NCI-H82 (cell line): ENCODE measurements at regions not wholly inside any gene's neighbourhood (a gene's known extent, or its start where the extent isn't known, plus 50 kb on each side); places are given as distances from the start of the nearest gene placed in this dataset.
A peak's percentile ranks its signal among the peaks of the same experiment; 100 is the strongest.
"Not testable (repeated sequence)": the region's sequence is repeated elsewhere in the genome, so short reads cannot be mapped to it uniquely, and the experiment has no call there.

Source experiments
- DNase-seq: peaks from one replicate; lab custom pipeline; 2025; lab: John Stamatoyannopoulos, UW

DNA sequence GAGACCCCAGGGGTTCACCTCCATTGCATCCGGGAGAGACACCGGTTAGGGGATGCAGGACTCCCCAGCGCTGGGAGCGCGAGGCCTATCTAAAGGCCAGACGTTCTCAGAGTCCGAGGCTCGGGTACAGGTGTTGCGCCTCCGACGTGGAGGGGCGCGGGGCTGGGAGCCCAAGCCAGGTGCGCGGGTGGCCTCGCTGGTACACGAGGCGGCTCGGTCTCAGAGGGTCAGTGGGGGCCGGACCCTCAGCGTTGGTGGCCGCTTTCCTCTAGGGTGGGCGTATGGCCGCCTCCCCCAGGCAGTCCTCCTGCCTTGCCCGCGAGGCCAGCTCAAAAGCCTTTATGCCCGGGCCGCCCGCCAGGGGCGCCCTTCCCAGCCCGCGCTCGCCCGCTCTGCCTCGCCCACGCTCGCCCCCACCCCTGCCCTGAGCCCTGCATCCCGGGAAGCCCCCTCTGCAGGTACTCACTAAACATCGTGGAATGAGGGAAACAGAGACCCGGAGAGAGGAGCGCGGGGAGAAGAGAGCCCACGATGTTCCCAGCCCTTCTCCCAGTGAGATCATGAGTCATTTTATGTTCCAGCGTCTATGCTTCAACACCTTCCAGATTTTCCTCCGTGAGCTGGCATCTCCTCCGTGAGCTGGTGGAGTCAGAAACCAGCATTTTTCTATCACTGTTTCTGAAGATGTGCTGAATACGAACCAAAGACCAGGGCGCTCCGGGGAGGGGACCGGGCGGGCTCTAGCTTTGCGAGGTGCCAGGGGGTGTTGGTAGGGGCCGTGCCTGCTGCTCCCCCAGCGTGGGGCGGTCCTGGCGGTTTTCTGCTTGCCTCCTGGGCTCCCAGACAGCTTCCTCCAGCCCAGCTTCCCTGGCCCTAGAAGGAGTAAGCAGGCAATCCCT lies 73.8 kb downstream of the DIO3 start:
- no peak for DNase-seq

DNA sequence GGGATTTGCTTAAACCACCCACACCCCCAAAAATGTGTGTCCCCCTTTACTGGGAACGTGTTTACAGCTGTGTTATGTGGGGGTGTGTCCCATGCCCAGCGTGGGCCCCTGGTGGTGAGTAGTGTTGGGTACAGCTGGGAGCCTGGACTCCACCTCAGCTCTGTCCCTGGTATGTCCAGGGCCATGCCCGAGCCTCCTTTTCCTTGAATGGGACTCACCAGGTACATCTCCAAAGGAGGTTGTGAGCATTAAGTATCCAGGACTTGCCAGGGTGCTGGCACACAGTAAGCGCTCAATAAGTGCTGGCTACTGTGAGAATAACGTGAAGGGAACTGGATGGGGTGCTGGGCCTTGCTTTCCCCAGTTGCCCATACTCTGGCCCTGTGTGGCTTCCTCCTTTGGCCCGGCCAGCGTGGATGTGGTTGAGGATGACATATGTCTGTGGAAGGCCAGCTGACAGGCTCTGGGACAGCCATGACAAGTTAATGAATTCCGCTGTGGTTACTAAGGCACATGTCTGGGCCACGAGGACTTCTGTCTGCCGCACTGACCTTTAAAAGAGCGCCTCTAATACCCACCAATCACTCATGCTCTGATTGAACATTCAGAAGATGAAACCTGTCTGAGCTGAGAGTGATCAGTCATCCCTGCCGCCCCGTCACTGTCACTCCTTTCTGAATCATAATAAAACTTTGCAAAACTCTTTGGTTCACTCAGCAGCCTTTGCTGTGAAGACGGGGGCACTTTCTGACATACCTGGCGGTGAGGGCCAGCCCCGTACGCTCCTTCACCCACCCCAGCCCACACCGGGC lies 74.7 kb downstream of the DIO3 start:
- DNase-seq = no peak

DNA sequence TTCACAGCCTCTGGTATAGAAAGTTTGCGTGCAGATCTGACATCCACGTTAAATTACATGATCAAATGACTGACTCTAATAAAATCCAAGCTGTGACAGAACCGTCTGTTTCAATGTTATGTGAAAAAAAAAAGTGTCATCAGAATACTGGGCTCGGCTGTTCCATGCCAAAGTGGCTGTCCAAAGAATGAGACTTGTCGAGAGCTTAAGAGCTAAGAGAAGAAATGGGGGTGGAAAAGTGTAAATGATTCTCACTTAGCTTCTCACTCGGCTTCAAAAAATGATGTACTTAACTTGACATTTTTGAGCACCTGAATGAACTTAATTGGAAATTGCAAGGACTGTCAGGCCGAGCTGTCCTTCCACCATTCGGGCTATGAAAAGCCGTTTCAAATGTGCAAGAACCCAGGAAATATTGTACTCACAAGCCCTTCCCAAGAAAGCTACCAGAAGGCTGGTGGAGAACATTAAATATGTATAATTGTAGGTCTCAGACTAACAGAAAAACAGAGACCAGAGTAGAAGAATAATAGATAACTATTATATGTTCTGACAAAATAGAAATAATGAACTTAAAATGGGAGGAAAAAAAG lies 78.0 kb downstream of the DIO3 start:
- DNase-seq = no peak

DNA sequence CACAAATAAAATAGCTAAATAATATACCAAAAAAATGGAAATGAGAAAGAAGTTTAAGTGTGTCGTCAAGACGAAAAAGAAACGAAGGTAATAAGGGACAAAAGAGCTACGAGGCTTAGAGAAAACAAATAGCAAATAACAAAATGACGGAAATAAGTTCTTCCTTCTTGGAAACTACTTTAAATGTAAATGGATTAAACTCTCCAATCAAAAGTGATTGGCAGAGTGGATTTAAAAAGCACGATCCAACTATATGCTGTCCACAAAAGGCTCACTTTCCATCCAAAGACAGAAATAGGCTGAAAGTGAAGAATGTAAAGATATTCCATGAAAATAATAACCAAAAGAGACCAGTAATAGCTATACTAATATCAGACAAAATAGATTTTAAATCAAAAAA lies 82.4 kb downstream of the DIO3 start:
- no peak for DNase-seq

DNA sequence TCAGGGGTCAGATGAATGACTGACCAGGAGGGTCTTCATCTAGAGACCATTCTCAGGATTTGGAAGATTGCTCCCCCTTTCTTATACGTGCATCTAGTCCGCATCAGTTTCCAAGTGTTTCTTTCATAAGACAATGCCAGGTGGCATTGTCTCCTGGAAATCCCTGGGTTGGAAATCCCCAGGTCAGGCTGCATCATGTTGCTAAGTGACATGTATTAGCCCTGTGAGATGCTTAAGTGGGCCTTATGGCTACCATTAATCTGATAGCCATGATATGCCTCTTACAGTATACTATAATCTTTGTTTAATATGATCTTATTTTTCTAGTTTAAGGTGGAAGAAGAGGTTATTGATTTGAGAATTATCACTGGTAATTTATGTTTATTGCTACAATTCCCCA lies 92.8 kb downstream of the DIO3 start:
- peak; percentile 47 for DNase-seq

DNA sequence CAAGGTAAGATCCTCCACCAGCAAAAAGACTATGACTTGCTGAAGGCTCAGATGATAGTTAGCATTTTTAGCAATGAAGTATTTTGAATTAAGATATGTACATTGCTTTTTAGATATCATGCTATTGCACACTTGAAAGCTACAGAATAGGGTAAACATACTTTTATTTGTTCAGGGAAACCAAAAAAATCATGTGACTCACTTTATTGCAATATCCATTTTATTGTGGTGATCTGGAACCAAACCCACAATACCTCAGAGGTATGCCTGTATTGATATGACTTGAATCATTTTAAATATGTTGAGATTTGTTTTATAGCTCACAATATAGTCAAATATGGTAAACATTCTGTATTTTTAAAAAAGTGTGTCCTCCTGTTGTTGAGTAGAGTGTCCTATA lies 96.1 kb downstream of the DIO3 start:
- DNase-seq = no peak

DNA sequence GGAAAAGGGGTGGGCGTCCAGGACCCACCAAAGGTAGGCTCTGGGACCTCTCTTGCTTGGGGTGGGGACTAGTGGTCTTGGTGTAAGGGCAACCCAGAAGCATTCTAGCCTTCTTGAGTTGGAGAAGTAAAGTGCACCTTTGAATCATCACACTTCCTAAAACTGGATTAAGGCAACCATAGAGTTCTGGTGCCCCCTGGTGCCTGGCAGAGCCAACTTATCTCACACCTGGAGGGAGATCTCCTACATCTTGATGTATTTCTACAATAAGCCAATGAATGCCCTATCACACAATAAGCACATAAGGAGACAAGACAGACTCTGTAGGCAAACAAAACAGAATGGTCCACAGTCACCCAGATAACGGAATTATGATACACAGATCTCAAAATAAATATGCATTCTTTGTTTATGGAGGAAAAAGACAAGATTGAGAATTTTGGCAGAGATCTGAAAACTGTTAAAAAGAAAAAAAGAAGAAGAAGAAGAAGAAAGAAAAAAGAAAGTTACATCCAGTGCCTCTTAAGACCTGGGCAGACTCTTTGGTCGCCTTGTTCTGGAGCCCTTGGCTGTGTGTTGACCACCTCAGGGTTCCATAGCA lies 95.9 kb upstream of the PPP2R5C start:
- DNase-seq = peak; percentile 55

DNA sequence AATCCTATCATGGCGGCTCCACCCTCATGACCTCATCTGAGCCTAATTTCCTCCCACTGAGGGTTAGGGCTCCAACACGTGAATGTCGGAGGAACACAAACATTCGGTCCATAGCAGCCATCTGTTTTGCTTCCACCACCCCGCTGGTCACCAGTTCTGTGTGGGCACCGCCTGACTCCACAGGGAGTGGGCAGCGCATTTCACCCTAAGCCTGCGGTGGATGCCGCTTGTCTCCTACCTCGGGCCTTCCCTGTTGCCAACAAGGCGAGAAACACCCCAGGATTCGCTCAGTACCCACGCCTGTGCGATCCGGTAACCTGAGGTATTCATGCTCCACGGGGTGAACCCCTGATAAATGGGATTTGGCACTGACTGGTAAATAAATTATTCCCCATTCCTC lies 95.2 kb upstream of the PPP2R5C start:
- DNase-seq = peak; percentile 48

DNA sequence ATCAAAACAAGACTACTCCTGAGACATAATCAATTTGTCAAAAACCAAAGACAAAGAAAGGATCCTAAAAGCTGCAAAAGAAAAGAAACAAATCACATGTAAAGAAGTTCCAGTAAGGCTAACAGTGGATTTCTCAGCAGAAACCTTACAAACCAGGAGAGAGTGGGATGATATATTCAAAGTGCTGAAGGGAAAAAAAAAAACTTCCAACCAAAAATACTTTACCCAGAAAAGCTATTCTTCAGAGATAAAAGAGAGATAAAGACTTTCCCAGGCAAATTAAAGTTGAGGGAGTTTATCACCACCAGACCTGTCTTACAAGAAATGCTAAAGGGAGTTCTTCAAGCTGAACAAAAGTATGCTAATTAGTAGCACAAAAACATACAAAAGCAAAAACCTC lies 91.9 kb upstream of the PPP2R5C start:
- no peak for DNase-seq

DNA sequence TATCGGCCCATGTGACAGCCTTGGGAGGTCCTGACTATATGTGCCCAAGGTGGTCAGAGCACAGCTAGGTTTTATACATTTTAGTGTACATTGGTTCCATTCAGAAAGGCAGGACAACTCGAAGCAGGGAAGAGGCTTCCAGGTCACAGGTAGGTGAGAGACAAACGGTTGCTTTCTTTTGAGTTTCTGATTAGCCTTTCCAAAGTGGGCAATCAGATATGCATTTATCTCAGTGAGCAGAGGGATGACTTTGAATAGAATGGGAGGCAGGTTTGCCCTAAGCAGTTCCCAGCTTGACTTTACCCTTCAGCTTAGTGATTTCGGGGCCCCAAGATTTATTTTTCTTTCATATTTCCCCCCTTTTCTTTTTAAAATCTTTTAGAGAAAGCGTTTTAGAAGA lies 87.6 kb upstream of the PPP2R5C start:
- no peak for DNase-seq

DNA sequence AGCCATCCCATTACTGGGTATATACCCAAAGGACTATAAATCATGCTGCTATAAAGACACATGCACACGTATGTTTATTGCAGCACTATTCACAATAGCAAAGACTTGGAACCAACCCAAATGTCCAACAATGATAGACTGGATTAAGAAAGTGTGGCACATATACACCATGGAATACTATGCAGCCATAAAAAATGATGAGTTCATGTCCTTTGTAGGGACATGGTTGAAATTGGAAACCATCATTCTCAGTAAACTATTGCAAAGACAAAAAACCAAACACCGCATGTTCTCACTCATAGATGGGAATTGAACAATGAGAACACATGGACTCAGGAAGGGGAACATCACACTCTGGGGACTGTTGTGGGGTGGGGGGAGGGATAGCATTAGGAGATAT lies 85.7 kb upstream of the PPP2R5C start:
- DNase-seq = not testable (repeated sequence)

DNA sequence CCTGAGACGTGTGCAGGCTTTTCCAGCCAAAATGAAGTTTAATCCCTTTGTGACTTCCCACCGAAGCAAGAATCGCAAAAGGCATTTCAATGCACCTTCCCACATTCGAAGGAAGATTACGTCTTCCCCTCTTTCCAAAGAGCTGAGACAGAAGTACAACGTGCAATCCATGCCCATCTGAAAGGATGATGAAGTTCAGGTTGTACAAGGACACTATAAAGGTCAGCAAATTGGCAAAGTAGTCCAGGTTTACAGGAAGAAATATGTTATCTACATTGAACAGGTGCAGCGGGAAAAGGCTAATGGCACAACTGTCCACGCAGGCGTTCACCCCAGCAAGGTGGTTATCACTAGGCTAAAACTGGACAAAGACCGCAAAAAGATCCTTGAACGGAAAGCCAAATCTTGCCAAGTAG lies 83.6 kb upstream of the PPP2R5C start:
- not testable (repeated sequence) for DNase-seq

DNA sequence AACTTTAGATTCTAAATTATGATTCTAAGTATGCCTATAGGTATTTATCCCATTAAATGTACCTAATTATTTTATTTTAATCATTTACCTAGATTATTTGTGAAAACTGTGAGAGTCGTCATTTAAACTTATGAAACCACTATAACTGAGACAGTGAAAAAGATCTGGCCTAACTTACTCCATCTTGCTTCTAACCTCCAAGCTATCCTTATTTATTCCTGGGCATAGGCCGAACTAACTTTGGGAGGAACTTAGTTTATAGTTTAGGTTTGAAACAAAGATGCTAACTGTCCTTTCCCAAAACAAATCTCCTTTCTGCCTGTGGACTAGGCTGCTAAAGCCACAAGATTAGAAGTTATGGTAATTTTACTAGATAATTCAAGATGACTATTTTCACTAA lies 79.7 kb upstream of the PPP2R5C start:
- no peak for DNase-seq

DNA sequence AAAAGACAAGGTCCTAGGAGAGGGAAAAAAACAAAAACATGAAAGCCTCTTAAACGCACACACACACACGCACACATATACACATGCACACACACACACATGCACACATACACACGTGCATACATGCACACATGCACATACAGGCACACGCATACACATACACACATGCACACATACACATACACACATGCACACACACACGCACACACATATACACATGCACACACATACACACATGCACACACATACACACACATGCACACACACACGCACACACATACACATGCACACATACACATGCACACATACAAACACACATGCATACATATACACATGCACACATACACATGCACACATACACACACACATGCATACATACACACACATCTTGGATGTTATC lies 78.1 kb upstream of the PPP2R5C start:
- DNase-seq = no peak

DNA sequence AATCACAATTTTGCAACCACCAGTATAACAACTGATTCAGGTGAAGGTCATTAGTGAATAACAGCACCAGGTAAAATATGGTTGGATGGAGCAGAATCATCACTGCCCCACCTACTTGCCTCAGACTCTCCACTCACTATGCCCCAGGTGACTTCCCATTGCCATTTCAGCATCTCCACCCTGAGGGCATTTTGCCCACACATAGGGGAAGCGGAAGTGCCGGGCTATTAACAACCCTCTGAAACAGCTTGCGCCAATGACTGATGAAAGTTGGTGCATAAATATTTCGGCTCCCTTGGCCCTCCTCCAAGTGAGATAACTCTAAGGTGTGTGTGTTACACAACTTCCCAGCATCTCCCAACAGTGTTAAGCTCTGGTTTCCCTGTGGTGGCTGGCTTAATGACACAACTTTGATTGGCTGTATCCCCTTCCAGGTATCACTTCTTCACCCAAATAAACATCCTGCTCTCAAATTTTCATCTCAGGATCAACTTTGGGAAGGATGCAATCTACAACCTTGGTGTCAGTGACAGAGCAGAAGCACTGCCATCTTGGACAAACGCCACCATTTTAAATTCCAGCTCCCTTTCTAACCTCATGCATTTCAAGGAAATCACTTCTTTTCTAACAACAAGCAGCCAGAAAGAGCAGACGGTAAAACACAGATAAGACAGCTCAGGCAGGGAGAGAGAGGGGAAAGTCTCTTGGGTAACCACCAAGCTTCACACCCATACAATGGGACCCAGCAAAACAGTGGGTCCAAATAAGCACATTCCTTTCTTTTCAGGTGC lies 73.6 kb upstream of the PPP2R5C start:
- no peak for DNase-seq

DNA sequence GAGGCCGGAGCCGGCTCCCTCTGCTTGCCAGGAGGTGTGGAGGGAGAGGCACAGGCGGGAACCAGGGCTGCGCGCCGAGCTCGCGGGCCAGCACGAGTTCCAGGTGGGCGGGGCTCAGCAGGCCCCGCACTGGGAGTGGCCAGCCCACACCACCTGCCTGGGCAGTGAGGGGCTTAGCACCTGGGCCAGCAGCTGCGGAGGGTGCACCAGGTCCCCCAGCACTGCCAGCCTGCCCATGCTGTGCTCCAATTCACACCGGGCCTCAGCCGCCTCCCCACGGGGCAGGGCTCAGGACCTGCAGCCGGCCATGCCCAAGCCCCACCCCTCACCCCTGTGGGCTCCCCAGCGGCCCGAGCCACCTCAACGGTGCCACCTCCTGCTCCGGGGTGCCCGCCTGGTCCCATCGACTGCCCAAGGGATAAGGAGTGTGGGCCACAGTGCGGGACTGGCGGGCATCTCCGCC lies 72.4 kb upstream of the PPP2R5C start:
- no peak for DNase-seq

DNA sequence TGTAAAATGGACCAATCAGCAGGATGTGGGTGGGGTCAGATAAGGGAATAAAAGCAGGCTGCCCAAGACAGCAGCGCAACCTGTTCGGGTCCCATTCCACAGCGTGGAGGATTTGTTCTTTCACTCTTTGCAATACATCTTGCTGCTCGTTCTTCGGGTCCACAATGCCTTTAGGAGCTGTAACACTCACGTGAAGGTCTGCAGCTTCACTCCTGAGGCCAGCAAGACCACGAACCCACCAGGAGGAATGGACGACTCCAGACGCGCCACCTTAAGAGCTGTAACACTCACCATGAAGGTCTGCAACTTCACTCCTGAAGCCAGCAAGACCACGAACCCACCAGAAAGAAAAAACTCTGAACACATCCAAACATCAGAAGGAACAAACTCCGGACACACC lies 71.5 kb upstream of the PPP2R5C start:
- DNase-seq = not testable (repeated sequence)

DNA sequence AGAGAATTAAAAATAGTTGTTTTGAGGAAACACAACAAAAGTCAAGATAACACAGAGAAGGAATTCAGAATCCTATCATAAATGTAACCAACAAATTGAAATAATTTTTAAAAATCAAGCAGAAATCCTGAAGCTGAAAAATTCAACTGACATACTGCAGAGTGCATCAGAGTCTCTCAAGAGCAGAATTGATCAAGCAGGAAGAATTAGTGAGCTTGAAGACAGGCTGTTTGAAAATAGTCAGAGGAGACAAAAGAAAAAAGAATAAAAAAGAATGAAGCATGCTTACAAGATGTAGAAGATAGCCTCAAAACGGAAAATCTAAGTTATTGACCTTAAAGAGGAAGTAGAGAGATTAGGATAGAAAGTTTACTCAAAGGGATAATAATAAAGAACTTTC lies 65.8 kb upstream of the PPP2R5C start:
- no peak for DNase-seq

DNA sequence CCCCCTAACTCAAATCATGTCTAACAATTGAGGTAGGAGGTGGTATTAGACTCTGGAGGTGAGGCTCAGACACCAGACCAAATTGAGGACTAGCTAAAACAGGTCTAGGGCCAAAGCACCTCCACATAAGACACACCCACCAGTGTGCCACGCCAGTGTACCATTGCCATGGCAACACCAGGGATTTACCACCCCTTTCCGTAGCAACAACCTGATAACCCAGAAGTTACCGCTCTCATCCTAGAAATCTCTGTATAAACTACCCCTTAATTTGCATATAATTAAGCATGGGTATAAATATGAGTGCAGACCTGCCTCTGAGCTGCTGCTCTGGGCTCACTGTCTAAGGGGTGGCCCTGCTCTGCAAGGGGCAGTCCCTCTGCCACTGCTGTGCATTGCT lies 57.4 kb upstream of the PPP2R5C start:
- no peak for DNase-seq

DNA sequence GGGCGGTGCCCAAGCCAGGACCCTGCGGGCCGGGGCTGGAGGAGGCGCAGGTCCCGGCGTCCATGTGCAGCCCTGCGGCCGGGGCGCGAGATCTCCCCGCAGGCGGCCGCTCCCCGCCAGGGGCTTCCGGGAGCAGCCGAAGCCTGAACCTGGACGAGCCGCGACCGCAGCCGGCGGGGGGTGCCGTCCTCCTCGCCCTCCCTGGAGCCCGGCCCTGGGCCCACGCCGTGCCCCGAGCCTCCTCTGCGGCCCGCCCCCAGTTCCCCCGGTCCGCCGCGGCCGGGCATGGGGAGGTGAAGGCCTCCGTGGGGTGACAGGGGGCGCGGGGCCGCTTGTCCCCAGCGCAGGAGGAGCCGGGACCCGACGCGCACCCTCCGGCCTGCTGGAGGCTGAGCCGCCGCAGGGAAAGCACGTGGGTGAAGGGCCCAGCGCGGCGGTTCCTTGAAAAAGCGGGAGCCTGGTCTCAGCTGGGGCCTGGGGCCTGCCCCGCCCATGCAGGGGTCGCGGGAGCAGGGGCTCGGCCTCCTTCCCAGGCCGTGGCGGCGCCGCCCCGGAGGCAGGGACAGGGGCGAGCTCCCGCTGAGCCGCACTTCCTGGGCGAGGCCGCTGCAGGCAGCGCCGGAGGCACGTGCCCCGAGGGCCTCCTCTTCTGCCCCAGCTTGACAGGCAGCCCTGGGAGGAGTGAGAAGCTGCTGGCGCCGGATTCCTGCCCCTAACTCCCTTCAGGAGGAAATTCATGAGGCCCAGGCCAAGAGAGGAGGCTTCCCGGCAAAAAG lies 55.6 kb upstream of the PPP2R5C start:
- DNase-seq = no peak
